ENCODE measurements at regions not wholly inside any gene's neighbourhood (a gene's known extent, or its start where the extent isn't known, plus 50 kb on each side); places are given as distances from the start of the nearest gene placed in this dataset.

DNA sequence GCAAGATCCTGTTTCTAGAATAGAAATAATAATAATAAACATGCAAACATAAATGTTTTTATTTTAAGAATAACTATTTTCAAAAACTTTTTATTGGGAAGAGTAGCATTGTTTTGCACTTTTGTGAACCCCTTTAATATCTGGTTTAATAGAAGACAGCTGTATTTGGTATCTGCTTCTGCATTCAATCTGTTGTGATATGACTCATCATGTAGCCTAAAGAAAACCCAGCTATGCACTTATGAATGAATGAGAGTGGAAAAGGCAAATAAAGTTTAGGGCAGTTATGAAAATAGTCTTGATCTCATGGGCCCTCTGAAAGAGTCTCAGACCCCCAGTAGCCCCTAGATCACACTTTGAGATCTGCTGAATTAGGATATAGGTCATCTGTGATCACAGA, 100.4 kb upstream of the PPP2R3A start:
- no peak overlapping the region for H3K4me3 ChIP-seq (ENCODE audit: low read depth, low read length)
- TF ChIP-seq, protein P1, sequence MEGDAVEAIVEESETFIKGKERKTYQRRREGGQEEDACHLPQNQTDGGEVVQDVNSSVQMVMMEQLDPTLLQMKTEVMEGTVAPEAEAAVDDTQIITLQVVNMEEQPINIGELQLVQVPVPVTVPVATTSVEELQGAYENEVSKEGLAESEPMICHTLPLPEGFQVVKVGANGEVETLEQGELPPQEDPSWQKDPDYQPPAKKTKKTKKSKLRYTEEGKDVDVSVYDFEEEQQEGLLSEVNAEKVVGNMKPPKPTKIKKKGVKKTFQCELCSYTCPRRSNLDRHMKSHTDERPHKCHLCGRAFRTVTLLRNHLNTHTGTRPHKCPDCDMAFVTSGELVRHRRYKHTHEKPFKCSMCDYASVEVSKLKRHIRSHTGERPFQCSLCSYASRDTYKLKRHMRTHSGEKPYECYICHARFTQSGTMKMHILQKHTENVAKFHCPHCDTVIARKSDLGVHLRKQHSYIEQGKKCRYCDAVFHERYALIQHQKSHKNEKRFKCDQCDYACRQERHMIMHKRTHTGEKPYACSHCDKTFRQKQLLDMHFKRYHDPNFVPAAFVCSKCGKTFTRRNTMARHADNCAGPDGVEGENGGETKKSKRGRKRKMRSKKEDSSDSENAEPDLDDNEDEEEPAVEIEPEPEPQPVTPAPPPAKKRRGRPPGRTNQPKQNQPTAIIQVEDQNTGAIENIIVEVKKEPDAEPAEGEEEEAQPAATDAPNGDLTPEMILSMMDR (IDR thresholded peaks at IDR 0.05; ENCODE audit: low read depth, low read length): no peak
- no peaks in the 10 kb centered on the region for H3K27me3 ChIP-seq
- DNase-seq: no peak
- H3K4me1 ChIP-seq: no peaks in the 10 kb centered on the region
- no peaks in the 10 kb centered on the region for H3K36me3 ChIP-seq
- no peaks in the 10 kb centered on the region for H3K9me3 ChIP-seq

DNA sequence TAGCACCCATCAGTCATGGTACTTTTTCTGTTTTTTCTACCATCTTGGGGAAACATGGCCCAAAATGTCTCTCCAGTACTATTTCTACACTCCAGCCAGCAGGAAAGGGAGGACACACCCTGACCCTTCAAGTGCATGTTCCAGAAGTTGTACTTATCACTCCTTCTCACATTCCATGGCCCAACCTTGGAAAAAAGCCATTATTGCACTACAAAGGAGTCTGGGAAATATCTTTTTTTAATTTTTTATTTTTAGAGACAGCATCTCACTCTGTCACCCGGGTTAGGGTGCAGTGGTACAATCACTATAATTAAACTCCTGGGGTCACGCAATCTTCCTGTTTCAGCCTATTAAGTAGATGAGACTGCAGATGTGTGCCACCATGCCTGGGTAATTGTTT, 100.0 kb upstream of the PPP2R3A start:
- no peak for DNase-seq
- no peaks in the 10 kb centered on the region for H3K27me3 ChIP-seq
- no peaks in the 10 kb centered on the region for H3K9me3 ChIP-seq
- TF ChIP-seq, protein P1 (IDR thresholded peaks at IDR 0.05; ENCODE audit: low read depth, low read length): no peak
- no peaks in the 10 kb centered on the region for H3K4me1 ChIP-seq
- H3K36me3 ChIP-seq: no peaks in the 10 kb centered on the region
- no peak overlapping the region for H3K4me3 ChIP-seq (ENCODE audit: low read depth, low read length)

DNA sequence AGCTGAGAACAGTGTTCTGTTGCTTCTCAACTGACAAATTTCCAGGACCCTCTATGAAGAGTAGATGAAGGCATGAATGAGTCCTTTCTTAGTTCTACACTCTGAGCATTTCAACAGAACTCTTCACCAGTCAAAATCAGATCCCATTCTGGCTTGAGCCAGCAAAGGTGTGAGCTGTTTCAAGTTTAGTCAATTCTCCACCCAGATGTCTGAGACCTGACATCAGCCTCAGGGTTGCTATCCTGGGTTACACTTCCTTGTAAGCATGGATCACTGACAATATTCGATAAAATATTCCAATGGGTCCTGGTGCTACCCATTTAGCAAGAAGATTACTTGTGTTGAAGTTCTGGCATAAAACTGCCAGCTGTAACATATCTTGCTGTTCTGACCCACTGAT, 97.6 kb upstream of the PPP2R3A start:
- H3K4me3 ChIP-seq (ENCODE audit: low read depth, low read length): no peak overlapping the region
- no peaks in the 10 kb centered on the region for H3K9me3 ChIP-seq
- no peaks in the 10 kb centered on the region for H3K4me1 ChIP-seq
- no peaks in the 10 kb centered on the region for H3K36me3 ChIP-seq
- H3K27me3 ChIP-seq: no peaks in the 10 kb centered on the region
- TF ChIP-seq, protein P1 (IDR thresholded peaks at IDR 0.05; ENCODE audit: low read depth, low read length): no peak
- DNase-seq: no peak

DNA sequence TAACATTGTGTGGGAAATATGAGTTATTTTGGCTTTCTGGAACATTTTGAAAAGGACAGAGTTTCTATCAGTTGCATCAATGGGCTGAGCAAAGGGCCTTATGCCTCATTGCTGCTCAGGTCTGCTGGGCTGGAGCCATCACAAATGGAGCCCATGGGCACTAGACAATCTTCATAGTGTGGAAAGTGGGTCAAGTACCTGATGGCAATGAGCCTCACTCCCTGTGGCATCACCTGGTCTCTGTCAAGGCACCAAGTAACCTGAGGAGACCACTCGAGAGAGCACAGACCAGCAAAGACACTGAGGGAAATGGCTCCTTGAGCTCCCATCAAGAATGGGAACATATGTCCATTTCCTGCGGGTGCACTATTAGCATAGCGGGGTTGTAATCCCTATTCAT, 96.7 kb upstream of the PPP2R3A start:
- H3K4me1 ChIP-seq: no peaks in the 10 kb centered on the region
- H3K36me3 ChIP-seq: no peaks in the 10 kb centered on the region
- TF ChIP-seq, protein P1 (IDR thresholded peaks at IDR 0.05; ENCODE audit: low read depth, low read length): no peak
- no peaks in the 10 kb centered on the region for H3K9me3 ChIP-seq
- no peak for DNase-seq
- no peak overlapping the region for H3K4me3 ChIP-seq (ENCODE audit: low read depth, low read length)
- no peaks in the 10 kb centered on the region for H3K27me3 ChIP-seq

DNA sequence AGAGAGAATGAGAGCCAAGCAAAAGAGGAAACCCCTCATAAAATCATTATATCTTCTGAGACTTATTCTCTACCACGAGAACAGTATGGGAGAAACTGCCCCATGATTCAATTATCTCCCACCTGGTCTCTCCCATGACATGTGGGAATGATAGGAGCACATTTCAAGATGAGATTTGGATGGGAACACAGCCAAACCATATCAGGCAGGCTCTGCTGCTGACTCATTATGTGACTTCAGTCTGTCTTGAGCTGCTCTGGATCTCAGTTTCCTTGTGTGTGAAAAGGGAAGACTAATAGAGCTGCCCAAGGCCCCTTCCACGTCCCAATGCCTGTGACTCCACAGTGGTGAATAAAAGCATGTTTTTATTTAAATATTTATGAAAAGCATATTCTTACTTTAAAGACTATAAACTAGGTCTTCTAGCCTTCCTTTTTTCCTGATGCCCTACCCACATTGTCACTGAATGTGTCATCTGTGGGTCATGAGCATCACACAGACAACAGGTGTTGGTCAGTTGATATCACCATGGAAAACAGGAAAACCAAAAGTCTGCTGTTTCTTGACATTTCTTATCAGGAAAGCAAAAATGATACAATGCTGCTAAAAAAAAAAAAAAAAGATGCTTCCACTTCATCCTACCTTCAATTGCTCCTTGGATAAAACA, 96.0 kb upstream of the PPP2R3A start:
- Histone ChIP-seq H3K9me3 (no peaks in the 10 kb centered on the region), H3K36me3 (no peaks in the 10 kb centered on the region), H3K4me1 (no peaks in the 10 kb centered on the region), H3K27me3 (no peaks in the 10 kb centered on the region), H3K4me3 (ENCODE audit: low read depth, low read length) (no peak overlapping the region)
- DNase-seq: no peak
- TF ChIP-seq, protein P1 (IDR thresholded peaks at IDR 0.05; ENCODE audit: low read depth, low read length): no peak

DNA sequence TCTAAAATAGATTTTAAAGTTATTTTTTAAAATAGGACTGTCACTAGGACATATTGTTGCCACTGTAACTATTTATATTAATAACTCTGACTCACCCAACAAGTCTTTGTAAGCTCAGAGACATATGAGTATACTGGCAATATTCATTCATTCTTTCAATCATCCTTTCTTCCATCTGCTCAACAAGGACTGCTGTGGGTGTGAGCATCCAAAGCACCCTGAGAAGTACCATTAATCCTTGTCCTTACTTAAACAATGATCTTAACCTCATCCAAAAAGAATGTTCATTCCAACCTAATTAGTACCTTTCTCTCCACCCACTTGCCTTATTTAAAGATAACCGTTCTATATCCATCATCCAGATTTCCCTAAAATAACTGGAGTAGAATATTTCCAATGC, 94.2 kb upstream of the PPP2R3A start:
- no peaks in the 10 kb centered on the region for H3K4me1 ChIP-seq
- H3K27me3 ChIP-seq: no peaks in the 10 kb centered on the region
- no peak overlapping the region for H3K4me3 ChIP-seq (ENCODE audit: low read depth, low read length)
- H3K9me3 ChIP-seq: no peaks in the 10 kb centered on the region
- no peaks in the 10 kb centered on the region for H3K36me3 ChIP-seq
- DNase-seq: no peak
- TF ChIP-seq, protein P1 (IDR thresholded peaks at IDR 0.05; ENCODE audit: low read depth, low read length): no peak
